AG09319 (cell line): ENCODE measurements at regions not wholly inside any gene's neighbourhood (a gene's known extent, or its start where the extent isn't known, plus 50 kb on each side); places are given as distances from the start of the nearest gene placed in this dataset.
"Not testable (repeated sequence)": the region's sequence is repeated elsewhere in the genome, so short reads cannot be mapped to it uniquely, and the experiment has no call there.

Experiments
- DNase-seq: peaks from one replicate; pipeline ENCODE4 v3.0.0-alpha.2; 2010; ENCODE audit warnings: low read depth; ENCODE audit errors: extremely low read depth
- TF ChIP-seq, protein P1 (sequence below): IDR thresholded peaks from 2 replicates; pipeline ENCODE4 v1.5.1; 2011; ENCODE audit warnings: low read depth, mild to moderate bottlenecking, inconsistent platforms, low read length, moderate library complexity

DNA sequence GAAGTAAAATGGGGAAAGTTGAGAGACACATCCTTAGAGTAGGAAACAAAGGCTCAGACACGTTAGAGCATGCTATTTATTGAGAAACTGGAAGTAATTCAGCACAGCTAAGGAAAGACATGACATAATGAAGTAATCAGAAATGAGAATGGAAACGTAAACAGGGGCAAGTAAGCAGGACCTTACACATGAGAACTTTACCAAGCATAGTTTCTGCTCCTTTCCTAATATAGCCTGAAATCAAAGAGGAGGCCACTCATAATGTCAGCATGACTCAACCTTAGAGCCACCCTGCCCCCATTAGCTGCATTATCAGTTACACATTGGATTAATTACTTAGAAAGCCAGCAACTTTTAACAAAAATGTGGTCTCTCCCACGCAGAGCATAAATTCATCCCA, 558.3 kb upstream of the GRIA3 start:
- TF ChIP-seq, protein P1, sequence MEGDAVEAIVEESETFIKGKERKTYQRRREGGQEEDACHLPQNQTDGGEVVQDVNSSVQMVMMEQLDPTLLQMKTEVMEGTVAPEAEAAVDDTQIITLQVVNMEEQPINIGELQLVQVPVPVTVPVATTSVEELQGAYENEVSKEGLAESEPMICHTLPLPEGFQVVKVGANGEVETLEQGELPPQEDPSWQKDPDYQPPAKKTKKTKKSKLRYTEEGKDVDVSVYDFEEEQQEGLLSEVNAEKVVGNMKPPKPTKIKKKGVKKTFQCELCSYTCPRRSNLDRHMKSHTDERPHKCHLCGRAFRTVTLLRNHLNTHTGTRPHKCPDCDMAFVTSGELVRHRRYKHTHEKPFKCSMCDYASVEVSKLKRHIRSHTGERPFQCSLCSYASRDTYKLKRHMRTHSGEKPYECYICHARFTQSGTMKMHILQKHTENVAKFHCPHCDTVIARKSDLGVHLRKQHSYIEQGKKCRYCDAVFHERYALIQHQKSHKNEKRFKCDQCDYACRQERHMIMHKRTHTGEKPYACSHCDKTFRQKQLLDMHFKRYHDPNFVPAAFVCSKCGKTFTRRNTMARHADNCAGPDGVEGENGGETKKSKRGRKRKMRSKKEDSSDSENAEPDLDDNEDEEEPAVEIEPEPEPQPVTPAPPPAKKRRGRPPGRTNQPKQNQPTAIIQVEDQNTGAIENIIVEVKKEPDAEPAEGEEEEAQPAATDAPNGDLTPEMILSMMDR = no peak
- peak; percentile 87 for DNase-seq

DNA sequence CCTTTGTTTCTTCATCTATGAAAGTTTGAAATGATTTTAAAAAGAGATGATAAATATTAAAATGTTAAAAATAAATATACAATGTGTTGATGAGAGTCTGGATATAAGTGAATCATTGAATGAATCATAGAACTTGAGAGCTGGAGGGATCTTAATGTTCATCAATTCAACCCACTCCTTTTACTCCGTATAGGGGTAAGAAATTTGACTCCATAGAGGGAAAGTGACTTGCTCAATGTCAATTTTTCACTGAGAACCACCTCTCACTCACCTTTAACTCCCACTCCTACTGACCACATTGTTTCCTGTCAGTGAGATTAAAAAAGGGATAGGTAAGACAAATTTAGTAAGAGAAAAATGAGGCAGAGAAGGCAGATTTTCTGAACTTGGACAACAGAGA, 557.2 kb upstream of the GRIA3 start:
- TF ChIP-seq, protein P1 = no peak
- DNase-seq = no peak

DNA sequence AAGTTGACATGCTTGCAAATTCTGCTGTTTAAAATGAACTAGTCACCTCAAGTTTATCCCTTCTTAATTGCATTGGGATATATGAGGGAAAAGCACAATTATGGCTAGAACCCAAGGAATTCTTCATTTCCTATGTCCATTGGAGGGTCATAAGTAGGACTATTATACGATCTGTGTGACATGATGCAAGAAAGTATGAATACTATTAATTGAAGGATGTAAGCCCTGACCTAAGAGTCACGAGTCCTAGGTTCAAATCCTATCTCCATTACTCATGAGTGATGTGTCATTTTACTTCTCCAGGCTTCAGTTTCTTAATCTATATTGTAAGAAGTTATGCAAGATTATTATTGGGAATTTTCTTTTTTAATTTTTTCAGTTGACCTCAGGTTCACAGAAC, 542.9 kb upstream of the GRIA3 start:
- no peak for DNase-seq
- TF ChIP-seq, protein P1 = no peak

DNA sequence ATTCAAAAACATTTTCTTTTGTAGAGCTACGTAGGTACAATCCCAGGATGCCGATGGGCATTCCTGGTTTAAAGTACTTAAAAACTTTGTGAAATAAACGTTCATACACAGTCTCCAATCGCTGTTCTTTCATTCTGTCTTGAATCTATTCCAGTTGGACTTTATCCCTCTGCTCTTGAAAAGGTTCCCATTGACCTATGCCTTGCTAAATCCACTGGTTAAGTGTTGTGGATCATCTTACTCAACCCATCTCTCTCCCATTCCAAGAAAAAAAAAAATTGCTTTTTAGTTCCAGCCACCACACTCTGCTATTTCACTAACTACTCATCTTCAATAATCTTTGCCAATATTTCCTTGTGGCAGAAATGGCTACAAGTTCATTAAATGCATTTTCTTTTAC, 542.3 kb upstream of the GRIA3 start:
- TF ChIP-seq, protein P1 = no peak
- DNase-seq = peak; percentile 2

DNA sequence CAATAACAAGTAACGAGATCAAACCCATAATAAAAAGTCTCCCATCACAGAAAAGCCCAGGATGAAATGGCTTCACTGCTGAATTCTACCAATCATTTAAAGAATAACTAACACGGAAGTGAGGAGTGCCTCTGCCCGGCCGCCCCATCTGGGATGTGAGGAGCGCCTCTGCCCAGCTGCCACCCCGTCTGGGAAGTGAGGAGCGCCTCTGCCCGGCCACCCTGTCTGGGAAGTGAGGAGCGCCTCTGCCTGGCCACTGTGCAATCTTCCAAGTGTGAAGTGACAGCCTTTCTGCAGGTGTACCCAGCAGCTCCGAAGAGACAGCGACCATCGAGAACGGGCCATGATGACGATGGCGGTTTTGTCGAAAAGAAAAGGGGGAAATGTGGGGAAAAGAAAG, 528.8 kb upstream of the GRIA3 start:
- not testable (repeated sequence) for DNase-seq

DNA sequence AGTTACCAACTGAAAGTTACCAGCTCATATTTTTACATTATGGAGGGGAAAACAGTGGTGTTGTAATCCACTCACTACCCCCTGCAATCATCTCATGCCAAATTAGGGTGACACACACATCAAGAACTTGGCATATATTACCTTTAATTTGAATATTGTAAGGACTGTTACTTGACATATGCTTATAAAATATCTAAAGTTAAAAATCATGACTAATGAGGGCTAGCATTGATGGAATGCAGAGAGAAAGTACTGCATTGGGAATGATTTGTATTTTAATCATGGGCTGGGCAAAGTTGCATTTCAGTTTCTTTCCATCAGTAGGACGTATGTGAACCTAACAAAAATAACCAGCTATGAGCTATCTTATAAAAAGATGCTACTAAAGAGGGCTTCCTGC, 517.5 kb upstream of the GRIA3 start:
- TF ChIP-seq, protein P1 = no peak
- no peak for DNase-seq

DNA sequence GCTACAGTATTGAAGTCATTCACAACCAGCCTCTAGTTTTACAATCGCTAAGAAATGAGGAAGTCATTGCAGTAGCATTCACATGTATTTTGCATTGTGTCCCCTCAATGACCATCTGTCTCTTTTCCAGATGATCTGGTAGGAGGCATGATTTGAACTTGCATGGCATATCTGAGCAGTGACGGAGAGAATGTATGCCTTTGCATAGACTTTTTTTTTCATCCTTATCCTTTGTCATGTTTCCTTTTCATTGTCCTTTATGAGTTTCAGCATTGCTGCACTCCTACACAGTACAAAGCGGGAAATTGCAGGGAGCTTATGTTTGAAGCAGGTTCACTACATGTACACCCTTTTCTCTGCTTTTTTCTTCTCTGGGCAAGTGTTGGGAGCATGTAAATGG, 516.4 kb upstream of the GRIA3 start:
- TF ChIP-seq, protein P1 = no peak
- no peak for DNase-seq

DNA sequence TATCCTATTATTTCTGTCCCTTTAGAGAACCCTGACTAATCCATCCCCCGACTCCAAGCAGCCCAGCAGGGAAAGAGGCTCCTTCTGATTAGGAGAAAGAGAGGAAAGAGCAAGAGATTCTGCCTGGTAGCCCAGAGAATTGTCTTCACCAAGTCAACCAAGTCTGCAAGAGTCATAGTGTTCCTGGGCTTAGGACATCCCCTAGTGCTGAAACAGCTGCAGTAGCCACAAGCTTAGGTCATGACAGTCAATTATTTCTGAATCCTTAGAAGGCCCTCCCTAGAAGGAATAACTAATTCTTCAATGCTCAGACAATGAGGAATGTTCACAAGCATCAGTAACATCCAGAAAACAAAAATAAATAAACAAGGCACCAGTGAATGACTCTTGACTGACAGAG, 480.3 kb upstream of the GRIA3 start:
- TF ChIP-seq, protein P1 = peak; percentile 45
- no peak for DNase-seq
